GM18498 (cell line): ENCODE measurements at regions not wholly inside any gene's neighbourhood (a gene's known extent, or its start where the extent isn't known, plus 50 kb on each side); places are given as distances from the start of the nearest gene placed in this dataset.

Experiments used
- ATAC-seq: cut with Tn5 transposase; IDR thresholded peaks from one replicate; pipeline ENCODE4 v1.9.1; 2021; ENCODE audit warnings: mild to moderate bottlenecking, moderate library complexity; ENCODE audit not compliant: unreplicated experiment

GRCh38 chr1:14031461-14031860 is 331.5 kb downstream of the PRDM2 start:
- no peak for ATAC-seq

GRCh38 chr1:14034506-14034905 is 334.5 kb downstream of the PRDM2 start:
- ATAC-seq: no peak

GRCh38 chr1:14037101-14037847 is 337.3 kb downstream of the PRDM2 start:
- no peak for ATAC-seq

- ATAC-seq: no peak
Measured at GRCh38 chr1:14039582-14040430, 339.8 kb downstream of the PRDM2 start.

- ATAC-seq: no peak
Measured at GRCh38 chr1:14049965-14050364, 350.0 kb downstream of the PRDM2 start.

GRCh38 chr1:14055442-14056223 is 355.6 kb downstream of the PRDM2 start:
- ATAC-seq: no peak

GRCh38 chr1:14057640-14058039 is 357.7 kb downstream of the PRDM2 start:
- ATAC-seq: no peak

GRCh38 chr1:14061204-14061603 is 361.2 kb downstream of the PRDM2 start:
- no peak for ATAC-seq

GRCh38 chr1:14061722-14062121 is 361.7 kb downstream of the PRDM2 start:
- ATAC-seq: no peak

- no peak for ATAC-seq
Measured at GRCh38 chr1:14062669-14063068, 362.7 kb downstream of the PRDM2 start.

- no peak for ATAC-seq
Measured at GRCh38 chr1:14064649-14065442, 364.9 kb downstream of the PRDM2 start.

- no peak for ATAC-seq
Measured at GRCh38 chr1:14065486-14065885, 365.5 kb downstream of the PRDM2 start.

GRCh38 chr1:14067036-14067435 is 367.0 kb downstream of the PRDM2 start:
- ATAC-seq: no peak

- ATAC-seq: no peak
Measured at GRCh38 chr1:14067711-14068110, 367.7 kb downstream of the PRDM2 start.

GRCh38 chr1:14071581-14071980 is 371.6 kb downstream of the PRDM2 start:
- ATAC-seq: no peak

- ATAC-seq: no peak
Measured at GRCh38 chr1:14080653-14081052, 380.7 kb downstream of the PRDM2 start.

GRCh38 chr1:14082331-14082730 is 382.3 kb downstream of the PRDM2 start:
- no peak for ATAC-seq

- ATAC-seq: no peak
Measured at GRCh38 chr1:14083277-14083676, 383.3 kb downstream of the PRDM2 start.

- ATAC-seq: no peak
Measured at GRCh38 chr1:14083706-14084105, 383.7 kb downstream of the PRDM2 start.

- no peak for ATAC-seq
Measured at GRCh38 chr1:14090062-14090461, 390.1 kb downstream of the PRDM2 start.

- no peak for ATAC-seq
Measured at GRCh38 chr1:14090531-14090930, 390.5 kb downstream of the PRDM2 start.
